HG02763 (cell line): ENCODE measurements at regions not wholly inside any gene's neighbourhood (a gene's known extent, or its start where the extent isn't known, plus 50 kb on each side); places are given as distances from the start of the nearest gene placed in this dataset.
"Not testable (repeated sequence)": the region's sequence is repeated elsewhere in the genome, so short reads cannot be mapped to it uniquely, and the experiment has no call there.

ENCODE experiments used
- ATAC-seq: cut with Tn5 transposase; IDR thresholded peaks from one replicate; pipeline ENCODE4 v1.9.1; 2021; ENCODE audit warnings: mild to moderate bottlenecking, moderate library complexity; ENCODE audit not compliant: unreplicated experiment

DNA sequence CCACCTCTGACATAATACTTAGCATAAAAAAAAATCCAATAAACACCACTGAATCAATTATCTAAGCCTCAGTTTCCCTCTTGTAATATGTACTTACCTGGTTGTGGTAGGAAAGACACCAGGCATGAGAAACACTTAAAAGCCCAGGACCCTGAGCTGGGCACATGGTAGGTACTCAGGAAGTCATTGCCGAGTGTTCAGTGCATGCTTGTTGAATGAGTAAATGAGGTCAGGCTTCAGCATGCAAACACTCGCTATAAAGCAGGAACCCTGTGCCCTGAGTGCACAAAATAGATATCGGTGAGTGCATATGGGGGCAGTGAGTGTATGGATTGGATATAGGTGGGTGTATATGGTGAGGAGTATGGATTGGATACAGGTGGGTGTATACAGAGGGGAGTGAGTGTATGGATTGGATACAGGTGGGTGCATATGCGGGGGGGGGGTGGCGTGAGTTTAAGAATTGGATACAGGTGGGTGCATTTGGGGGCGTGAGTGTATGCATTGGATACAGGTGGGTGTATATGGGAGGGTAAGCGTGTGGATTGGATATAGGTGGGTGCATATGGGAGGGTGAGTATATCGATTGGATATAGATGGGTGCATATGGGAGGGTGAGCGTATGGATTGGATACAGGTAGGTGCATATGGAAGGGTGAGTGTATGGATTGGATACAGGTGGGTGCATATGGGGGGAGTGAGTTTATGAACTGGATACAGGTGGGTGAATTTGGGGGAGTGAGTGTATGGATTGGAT is 194.3 kb upstream of the MSX2 start:
- no peak for ATAC-seq

DNA sequence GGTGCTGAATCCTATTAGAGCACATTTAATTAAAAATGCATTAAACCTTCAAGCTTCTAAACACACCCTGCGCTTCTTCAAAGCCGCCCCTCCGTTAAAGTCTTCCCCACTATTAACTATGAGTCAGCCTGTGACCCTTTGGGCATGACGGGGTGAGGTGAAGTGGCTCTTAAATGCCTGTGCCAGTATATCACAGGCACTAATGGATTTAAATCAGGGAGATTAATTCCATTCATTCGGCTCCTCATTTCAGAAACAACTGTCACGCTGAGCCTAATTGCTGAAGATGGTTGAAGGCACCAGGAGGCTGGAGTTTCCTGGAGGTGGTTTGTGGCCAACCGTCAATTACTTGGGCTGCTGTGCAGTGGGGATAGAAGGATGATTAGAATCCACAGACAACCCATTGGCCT is 192.6 kb upstream of the MSX2 start:
- no peak for ATAC-seq

DNA sequence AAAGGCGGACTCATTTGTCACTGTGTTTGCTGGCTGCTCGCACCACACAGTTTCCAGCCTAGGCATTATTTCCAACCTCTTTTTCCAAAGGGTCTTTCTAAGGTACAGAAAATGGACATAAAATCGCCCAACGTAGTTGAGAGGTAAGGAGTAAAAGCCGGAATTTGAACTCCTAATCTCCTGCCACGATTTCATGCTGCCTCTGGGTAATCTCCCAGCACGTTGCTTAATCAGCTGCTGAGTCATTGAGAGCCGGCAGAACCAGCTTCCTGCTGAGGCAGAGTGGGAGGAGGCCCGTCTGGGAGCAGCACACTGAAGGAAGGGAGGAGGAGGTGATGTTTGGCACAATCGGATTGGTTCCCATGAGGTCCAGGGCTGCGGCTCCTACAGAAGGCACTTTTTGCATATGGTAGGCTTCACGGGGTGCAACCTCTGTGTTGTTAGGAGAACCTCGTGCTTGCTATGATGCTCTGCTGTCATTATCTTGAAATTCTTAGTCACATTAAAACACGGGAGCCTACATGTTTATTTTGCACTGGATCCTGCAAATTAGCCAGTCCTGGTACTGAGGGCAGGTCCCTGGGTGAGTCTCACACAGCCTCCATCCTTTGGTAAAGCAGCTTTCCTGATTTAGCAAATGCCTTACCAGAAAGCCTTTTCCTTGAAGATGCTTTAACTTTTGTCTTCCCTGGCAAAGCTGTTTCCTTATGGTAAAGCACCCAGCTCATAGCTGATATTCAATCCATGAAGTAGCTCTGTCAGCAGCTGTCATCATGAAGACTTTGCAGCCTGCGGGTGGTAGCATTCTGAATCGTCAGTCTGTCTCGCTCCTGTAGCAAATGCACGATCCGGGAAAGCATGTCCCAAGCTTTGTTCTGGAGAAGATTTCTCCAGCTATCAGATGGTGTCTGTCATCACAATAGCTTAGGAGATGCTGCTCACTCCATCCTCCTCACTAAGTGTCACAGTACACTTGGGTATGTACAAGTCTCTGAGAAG is 191.6 kb upstream of the MSX2 start:
- no peak for ATAC-seq

DNA sequence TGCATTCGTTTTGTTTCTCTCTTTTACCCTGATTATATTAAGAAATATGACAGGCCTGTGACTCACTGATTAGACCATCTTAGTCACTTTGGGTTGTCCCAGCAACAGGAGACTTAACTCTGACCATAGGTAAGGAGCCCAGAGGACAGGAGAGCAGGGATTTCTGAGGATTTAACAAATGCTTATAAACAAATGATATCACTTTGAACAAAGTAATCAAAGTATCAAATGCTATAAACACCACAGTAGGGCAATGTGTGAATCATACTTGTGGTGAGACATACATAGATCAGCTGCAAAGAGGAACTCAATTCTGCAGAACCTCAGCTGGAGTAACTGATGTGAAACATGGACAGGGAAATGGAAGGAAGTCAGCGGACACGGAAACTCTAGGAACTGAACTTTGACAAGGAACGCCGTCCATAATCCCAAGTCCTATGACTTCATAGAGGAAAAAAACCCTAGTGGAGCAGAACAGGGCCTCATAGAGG is 190.6 kb upstream of the MSX2 start:
- no peak for ATAC-seq

DNA sequence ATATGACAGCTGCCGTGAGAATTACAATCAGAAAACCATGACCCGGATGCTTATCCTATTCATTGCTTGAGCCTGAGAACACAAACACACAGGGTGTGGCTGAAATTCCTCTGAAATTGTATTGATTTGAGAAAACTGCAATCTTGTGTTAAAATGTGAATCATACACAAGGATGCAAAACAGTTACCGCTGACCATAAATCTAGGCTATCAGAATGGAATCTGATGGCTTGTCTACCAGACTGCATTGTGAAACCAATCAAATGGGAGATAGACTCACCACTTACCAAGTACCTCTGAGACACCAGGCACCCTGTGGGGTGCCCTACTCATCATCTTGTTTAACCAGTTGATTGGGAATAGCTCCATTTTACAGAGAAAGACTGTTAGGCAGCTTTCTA is 188.7 kb upstream of the MSX2 start:
- ATAC-seq = no peak

DNA sequence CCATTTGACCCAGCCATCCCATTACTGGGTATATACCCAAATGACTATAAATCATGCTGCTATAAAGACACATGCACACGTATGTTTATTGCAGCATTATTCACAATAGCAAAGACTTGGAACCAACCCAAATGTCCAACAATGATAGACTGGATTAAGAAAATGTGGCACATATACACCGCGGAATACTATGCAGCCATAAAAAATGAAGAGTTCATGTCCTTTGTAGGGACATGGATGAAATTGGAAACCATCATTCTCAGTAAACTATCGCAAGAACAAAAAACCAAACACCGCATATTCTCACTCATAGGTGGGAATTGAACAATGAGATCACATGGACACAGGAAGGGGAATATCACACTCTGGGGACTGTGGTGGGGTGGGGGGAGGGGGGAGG is 184.6 kb upstream of the MSX2 start:
- ATAC-seq = not testable (repeated sequence)

DNA sequence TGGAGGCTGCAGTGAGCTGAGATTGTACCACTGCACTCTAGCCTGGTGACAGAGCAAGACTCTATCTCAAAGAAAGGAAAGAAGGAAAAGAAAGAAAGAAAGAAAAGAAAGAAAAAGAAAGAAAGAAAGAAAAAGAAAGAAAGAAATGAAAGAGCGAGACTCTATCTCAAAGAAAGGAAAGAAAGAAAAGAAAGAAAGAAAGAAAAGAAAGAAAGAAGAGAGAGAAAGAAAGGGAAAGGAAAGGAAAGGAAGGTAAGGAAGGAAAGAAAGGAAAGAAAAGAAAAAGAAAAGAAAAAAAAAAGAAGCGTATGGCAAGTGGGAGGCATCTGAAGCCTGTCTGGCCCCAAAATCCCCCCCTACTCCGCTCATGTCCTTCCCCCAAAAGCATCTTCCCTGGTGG is 182.3 kb upstream of the MSX2 start:
- no peak for ATAC-seq

DNA sequence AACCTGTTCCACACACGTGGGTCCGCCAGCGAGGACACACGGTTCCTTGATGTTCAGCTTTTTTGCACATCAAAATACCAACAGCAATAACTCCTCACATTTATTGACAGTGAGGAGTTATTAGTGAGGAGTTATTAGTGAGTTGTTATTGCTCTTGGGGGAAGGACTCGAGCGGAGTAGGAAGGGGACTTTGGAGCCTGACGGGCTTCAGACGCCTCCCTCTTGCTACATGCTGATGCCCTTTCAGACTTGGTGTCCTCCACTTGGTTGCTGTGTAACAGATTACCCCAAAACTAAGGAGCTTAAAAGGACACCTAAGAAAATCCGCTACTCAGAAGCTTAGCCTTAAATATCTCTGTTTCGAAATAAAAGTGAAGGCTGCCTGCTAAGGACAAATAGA is 181.9 kb upstream of the MSX2 start:
- ATAC-seq = no peak

DNA sequence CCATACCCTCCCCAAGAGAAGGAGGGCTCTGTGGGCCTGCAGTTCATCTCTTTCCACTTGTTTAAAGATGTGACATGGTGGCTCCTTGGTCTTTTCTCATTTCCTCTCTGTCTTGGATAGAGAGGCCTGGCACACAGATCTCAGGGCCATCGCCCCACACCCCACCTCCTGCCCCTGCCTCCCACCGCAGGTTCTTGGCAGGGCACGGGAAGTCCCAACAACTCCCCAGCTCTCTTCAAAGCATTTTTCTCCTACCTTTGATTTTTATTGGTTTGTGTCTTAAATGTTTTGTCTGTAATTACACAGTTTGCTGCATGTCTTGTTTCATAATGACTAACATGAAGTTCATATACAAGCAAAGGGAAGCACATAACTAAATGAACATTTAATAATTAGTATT is 178.5 kb upstream of the MSX2 start:
- ATAC-seq = no peak

DNA sequence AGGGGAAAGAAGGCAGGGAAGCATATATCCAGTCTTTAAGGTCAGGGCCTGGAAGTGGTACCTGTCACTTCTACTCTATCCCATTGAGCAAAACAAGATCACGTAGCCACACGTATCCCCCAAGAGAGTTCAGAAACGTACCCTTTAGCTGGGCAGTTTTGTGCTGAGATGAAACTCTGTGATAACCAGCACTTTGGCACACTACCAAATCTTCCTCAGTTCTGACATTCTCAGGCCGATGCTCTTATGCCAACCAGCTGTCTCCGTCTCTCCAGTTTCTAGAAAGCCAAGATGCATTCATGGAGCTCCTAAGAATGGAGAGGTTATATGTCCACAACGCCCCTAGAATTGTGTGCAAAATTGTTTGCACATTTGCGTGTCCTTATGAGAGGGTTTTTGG is 176.6 kb upstream of the MSX2 start:
- no peak for ATAC-seq

DNA sequence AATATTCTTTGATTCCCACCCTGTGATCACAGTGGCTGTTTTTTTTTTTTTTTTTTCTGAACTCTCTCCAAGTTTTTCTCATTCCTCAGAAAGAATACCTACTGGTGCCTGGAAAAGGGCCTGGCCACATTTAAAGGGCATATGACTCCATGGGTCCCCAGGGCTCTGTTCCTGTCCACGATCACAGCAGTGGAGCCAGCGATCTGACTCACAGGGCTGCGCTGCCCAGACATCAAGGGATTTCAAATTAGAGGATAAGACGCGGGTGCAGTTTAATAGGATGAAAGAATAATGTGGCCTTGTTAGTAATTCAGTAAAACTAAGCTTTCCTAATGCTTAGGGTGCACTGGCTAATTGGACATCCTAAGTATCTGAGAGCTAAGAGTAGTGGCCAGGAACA is 175.1 kb upstream of the MSX2 start:
- no peak for ATAC-seq

DNA sequence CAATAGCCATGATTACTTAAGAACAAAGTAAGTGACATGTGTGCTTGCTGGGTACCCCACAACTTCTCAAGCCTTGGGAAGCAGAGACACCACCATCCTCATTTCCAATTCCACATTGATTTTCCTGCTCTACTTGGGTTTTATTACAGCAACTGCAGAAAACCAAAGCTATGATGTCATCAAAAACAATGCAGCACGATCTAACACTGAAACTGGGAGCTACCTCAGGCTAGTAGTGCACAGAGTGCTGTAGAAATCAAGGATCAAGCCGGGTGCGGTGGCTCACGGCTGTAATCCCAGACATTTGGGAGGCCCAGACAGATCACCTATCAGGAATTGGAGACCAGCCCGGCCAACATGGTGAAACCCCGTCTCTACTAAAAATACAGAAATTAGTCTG is 174.4 kb upstream of the MSX2 start:
- ATAC-seq = no peak

DNA sequence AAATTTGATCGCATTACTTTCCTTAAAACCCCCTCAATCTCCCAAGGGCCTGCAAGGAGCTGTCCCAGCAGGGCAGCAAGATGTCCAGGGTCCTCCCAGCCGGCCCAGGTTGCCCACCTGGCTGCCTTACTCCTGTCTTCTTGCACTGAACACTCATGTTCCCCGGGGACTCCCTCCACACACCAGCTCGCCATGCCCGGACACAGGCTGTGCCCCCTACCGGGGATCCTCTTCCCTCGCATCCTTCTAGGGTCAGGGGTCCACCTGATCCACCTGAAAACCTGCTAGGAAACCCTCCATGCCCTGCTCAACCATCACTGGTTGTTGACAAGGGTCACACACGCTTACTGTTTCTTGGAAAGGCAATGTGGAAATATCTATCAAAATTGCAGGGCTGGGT is 172.0 kb upstream of the MSX2 start:
- ATAC-seq = no peak

DNA sequence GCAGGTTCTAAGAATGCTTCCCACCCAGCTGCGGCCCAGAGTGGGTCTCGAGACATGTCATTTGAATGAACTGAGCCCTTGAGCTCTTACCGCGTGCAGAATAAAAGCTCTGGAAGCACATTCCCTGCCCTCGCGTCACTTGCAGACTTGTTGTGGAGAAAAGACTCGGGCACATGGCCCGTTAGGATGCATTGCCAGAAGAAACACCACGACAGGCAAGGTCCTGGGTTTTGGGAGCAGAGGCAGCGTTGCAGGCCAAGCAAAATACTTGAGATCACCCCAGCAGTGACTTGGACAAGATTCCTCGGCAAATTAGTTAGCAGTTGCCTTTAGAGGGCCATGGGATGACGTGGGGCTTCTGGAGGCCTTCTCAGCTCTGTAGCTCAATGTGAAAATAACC is 170.8 kb upstream of the MSX2 start:
- ATAC-seq = no peak

DNA sequence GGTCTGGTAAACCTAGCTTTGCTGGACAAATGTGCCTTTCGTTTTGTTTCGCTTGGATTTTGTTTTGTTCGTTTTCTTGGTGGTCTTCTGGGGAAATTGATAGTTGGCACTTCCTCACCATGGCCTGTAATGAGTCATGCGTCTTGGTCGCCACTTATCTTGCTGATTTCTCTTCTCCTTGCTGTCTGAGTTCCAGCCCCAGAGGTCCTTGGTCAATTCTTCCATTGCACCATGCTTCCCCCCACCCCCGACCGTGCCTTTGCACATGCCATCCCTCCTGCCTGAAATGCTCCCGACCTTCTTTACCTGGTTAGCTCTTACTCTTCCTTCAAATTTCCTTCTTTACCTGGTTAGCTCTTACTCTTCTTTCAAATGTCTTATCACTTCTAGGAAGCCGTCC is 168.7 kb upstream of the MSX2 start:
- ATAC-seq = no peak

DNA sequence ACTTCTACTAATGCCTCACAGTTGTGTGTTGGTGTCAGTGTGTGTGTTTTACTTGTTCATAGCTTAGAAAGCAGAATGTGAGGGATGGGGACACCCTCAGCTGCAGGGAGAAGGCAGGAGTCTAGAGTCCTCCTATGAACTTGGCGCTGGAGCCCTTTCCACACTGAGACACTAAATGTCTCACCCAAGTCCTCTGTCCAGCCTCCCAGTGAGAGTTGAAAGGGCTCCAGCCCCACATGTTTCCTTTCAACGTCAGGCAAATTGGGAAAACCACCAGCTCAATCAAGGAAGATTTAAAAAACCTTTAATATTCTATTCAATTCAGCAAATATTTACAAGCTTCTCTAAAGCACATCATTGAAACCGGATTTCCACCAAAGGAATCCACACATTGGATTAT is 167.6 kb upstream of the MSX2 start:
- ATAC-seq = no peak

DNA sequence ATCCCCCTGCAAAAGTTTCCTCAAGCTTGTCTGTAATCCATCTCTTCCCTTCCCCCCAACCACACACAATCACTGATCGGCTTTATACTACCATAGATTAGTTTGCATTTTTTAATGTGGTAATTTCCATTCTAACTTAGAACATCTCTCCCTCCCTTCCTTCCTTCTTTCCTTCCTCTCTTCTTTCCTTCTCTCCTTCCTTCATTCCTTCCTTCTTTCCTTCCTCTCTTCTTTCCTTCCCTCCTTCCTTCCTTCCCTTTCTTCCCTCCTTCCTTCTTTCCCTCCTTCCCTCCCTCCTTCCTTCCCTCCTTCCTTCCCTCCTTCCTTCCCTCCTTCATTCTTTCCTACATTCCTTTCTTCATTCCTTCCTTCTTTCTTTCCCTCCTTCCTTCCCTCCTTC is 166.2 kb upstream of the MSX2 start:
- no peak for ATAC-seq

DNA sequence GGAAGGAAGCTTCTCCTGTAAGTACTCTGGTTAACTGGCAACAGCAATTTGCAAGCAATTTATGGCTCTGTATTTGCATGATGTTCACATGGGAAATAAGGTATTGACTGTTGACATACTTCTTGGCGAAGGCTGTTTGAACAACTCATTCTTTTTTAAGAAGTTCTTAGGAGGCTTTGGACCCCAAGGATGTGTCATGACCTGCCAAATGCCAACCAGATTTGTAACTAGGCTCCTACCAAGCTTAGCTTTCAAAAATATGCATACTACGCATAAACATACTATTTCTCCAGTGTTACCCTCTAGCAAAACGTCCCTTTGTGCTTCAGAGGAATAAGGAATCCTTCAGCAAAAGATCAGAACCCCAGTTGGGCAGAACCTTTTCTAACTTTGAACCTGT is 165.2 kb upstream of the MSX2 start:
- ATAC-seq = no peak

DNA sequence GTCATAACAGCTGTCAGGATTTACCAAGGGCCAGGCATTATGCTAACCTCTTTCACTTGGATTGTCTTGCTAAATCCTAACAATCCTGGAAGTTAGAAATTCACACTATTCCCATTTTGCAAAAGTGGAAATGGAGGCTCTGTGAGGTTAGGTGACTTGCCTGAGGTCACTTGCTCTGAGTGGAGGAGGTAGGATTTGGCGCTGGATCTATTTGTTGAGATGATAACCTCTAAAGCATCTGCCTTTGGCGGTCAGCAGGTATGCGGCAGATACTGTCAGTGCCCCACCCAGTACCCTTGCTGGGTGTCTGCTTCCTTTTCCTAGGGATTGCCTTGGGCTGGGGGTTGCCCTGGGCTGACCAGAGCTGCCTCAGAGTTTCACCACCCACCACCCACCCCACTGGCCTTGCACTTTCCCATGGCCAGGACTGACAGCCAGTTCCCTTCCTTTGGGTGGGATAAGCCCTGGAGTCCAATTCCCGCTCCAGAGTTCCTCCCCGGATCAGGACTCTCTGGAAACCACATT is 164.8 kb upstream of the MSX2 start:
- no peak for ATAC-seq

DNA sequence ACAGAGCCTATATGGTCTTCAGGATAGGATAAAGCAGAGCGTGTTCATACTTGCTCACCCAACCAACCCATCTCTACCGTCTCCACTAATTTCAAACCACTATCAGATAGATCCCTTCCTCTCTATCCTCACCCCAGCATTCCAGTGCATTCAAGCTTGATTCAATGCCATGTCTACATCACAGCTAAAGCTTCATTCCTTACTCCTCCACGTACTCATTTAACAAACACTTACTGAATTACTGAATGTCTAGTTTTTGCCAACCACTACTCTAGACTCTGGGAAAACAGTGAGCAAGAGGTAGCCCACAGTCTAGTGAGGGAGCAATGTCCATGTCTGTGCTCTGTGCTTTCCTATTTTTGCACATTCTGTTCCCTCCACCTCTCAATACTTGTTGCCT is 163.5 kb upstream of the MSX2 start:
- no peak for ATAC-seq

DNA sequence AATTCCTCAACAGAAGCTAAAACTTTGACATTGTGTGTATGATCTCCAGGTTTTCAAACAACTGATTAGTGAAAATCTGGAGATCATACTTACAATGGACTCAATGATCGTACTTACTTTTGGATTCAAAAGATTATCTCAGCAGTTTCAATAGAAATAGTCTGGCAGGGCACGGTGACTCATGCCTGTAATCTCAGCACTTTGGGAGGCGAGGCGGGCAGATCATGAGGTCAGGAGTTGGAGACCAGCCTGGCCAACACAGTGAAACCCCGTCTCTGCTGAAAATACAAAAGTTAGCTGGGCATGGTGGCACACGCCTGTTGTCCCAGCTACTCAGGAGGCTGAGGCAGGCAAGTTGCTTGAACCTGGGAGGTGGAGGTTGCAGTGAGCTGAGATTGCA is 161.3 kb upstream of the MSX2 start:
- ATAC-seq = not testable (repeated sequence)

DNA sequence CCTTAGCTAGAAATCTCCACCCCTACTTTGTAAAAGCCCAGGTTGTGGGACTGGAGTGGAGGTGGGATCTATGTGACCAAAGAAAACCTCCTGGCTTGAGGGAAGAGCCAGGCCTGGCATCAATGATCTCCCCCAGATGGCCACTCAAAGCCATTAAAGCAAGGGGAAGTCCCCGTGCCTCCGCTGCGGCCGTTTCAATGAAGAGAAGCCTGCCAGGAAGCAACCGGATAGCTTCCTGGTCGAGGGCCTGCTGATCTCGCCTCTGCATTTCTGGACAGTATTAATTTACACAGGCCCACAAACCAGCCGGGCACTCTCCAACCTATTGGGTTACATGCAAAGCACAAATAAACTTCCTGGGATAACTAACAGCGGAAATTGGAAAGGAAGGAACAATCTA is 160.5 kb upstream of the MSX2 start:
- ATAC-seq = no peak
